Left ventricle myocardium inferior (tissue), 1 donor: ENCODE measurements at regions not wholly inside any gene's neighbourhood (a gene's known extent, or its start where the extent isn't known, plus 50 kb on each side); places are given as distances from the start of the nearest gene placed in this dataset.

ENCODE experiments used
- DNase-seq: peaks from one replicate; pipeline ENCODE4 v3.0.0-alpha.2; 2020
- H3K27ac ChIP-seq: fragments of 200-600 bp; replicated peaks from 2 replicates; pipeline ENCODE4 v1.8.0; 2021
- H3K27me3 ChIP-seq: fragments of 200-600 bp; 2 replicates; pipeline ENCODE4 v1.8.0; 2021; ENCODE audit warnings: low read depth
- H3K36me3 ChIP-seq: fragments of 200-600 bp; 2 replicates; pipeline ENCODE4 v1.8.0; 2021
- H3K4me1 ChIP-seq: fragments of 200-600 bp; 2 replicates; pipeline ENCODE4 v1.8.0; 2021
- H3K4me3 ChIP-seq: fragments of 200-600 bp; 2 replicates; pipeline ENCODE4 v1.8.0; 2021; ENCODE audit warnings: mild to moderate bottlenecking, moderate library complexity
- H3K9me3 ChIP-seq: fragments of 200-600 bp; replicated peaks from 2 replicates; pipeline ENCODE4 v1.8.0; 2021
- CTCF ChIP-seq: fragments of 200-600 bp; IDR thresholded peaks from 2 replicates; pipeline ENCODE4 v1.8.0; 2021; ENCODE audit warnings: antibody characterized with exemption, mild to moderate bottlenecking, borderline replicate concordance
- intact Hi-C: fragments of 100-400 bp; cut with micrococcal nuclease; formaldehyde crosslinking; loops from one replicate; pipeline ENCODE4 v1.11.0; 2022
- donor health status: DM: no; HTN: yes; CAD: no; lungs with severe emphysema.

- Histone ChIP-seq H3K27me3 (no peaks in the 10 kb centered on the region), H3K9me3 (peaks cover 11% of the 10 kb centered on the region), H3K4me1 (no peaks in the 10 kb centered on the region), H3K4me3 (no peak overlapping the region), H3K27ac (no peak overlapping the region), H3K36me3 (no peaks in the 10 kb centered on the region)
- intact Hi-C loops, result no loop called here
- TF ChIP-seq CTCF, result no peak
- no peak for DNase-seq
These were observed 172.5 kb downstream of the BUB3 start for GRCh38 chr10:123326674-123327073.

- DNase-seq, result no peak
- no peak overlapping the region for H3K4me3 ChIP-seq
- H3K9me3 ChIP-seq, result peaks cover 11% of the 10 kb centered on the region
- H3K27me3 ChIP-seq, result no peaks in the 10 kb centered on the region
- no peaks in the 10 kb centered on the region for H3K36me3 ChIP-seq
- H3K27ac ChIP-seq, result no peak overlapping the region
- intact Hi-C loops, result no loop called here
- no peaks in the 10 kb centered on the region for H3K4me1 ChIP-seq
- no peak for TF ChIP-seq CTCF
These were observed 173.2 kb downstream of the BUB3 start for GRCh38 chr10:123327450-123327849.

- H3K36me3 ChIP-seq, result no peaks in the 10 kb centered on the region
- no peak overlapping the region for H3K27ac ChIP-seq
- no peak for DNase-seq
- H3K9me3 ChIP-seq, result peaks cover 11% of the 10 kb centered on the region
- TF ChIP-seq CTCF, result no peak
- H3K4me1 ChIP-seq, result no peaks in the 10 kb centered on the region
- intact Hi-C loops, result no loop called here
- H3K4me3 ChIP-seq, result no peak overlapping the region
- H3K27me3 ChIP-seq, result no peaks in the 10 kb centered on the region
These were observed 173.7 kb downstream of the BUB3 start for GRCh38 chr10:123327896-123328295.

GRCh38 chr10:123331438-123331837, 177.2 kb downstream of the BUB3 start:
- Histone ChIP-seq H3K36me3 (no peaks in the 10 kb centered on the region), H3K9me3 (peaks cover 6% of the 10 kb centered on the region), H3K4me1 (no peaks in the 10 kb centered on the region), H3K27ac (no peak overlapping the region), H3K4me3 (no peak overlapping the region), H3K27me3 (no peaks in the 10 kb centered on the region)
- no peak for TF ChIP-seq CTCF
- no peak for DNase-seq
- intact Hi-C loops, result no loop called here

- no peak overlapping the region for H3K4me3 ChIP-seq
- no peaks in the 10 kb centered on the region for H3K4me1 ChIP-seq
- no peak for DNase-seq
- no peaks in the 10 kb centered on the region for H3K9me3 ChIP-seq
- intact Hi-C loops, result no loop called here
- no peak for TF ChIP-seq CTCF
- no peak overlapping the region for H3K27ac ChIP-seq
- H3K27me3 ChIP-seq, result peaks cover 6% of the 10 kb centered on the region
- H3K36me3 ChIP-seq, result no peaks in the 10 kb centered on the region
These were observed 192.4 kb downstream of the BUB3 start for GRCh38 chr10:123346581-123346980.
